K562 (cell line): ENCODE measurements at regions not wholly inside any gene's neighbourhood (a gene's known extent, or its start where the extent isn't known, plus 50 kb on each side); places are given as distances from the start of the nearest gene placed in this dataset.

Experiments used
- ATAC-seq: fragments of 200-7000 bp; cut with Tn5 transposase; 3 replicates; pipeline ENCODE4 v1.9.1; 2020; ENCODE audit warnings: moderate library complexity
- BruUV-seq: library from RNA; stranded (reverse); fragments of 400-500 nt; replicated peaks from 2 replicates; lab custom pipeline; 2021; lab: Mats Ljungman, UMichigan
- CTCF ChIA-PET: fragments of 300-600 bp; formaldehyde crosslinking; extraction: SDS; loops from one replicate; lab custom pipeline; 2021; ENCODE audit warnings: low intra/inter-chr PET ratio; lab: Yijun Ruan, JAX
- POLR2A ChIA-PET: fragments of 300-600, 350-650 bp; sonication (Branson Sonifier 250); formaldehyde crosslinking; extraction: SDS; loops from one replicate; lab custom pipeline; 2021; ENCODE audit warnings: antibody characterized with exemption, inconsistent platforms; lab: Yijun Ruan, JAX
- DNase-seq, 4 experiments: peaks; one replicate each; pipeline versions ENCODE4 v3.0.0 to v3.0.0-alpha.2; 2011 to 2018; ENCODE audit warnings: low spot score in 3 of 4, mixed read lengths in 3 of 4; ENCODE audit errors: extremely low read depth in 1 of 4
- FAIRE-seq: peaks from 2 replicates; lab custom pipeline; 2011; peaks lifted over from hg19 to GRCh38; lab: Jason Lieb, UNC
- H2AFZ ChIP-seq: 2 replicates; pipeline ENCODE4 v1.6.0; 2011; ENCODE audit warnings: low read depth, low read length, control low read depth, inconsistent platforms
- H3K27ac ChIP-seq: fragments of 200-600 bp; 3 replicates; pipeline ENCODE4 v1.8.0; 2011; ENCODE audit warnings: low read depth, mild to moderate bottlenecking, control low read depth, inconsistent platforms, low read length, moderate library complexity, mixed read lengths; ENCODE audit errors: extremely low read depth
- H3K27me3 ChIP-seq, 2 experiments: fragments of 300-600 bp in 1 of 2; 2 replicates in 1 of 2; 3 replicates in 1 of 2; pipeline versions ENCODE4 v1.6.0 to v1.8.0; 2011; ENCODE audit warnings: inconsistent platforms in 2 of 2, low read length in 2 of 2, mild to moderate bottlenecking in 1 of 2, mixed read lengths in 1 of 2, moderate library complexity in 1 of 2; ENCODE audit not compliant: control insufficient read depth in 2 of 2, insufficient read depth in 2 of 2
- H3K36me3 ChIP-seq: fragments of 300-600 bp; 3 replicates; pipeline ENCODE4 v1.8.0; 2011; ENCODE audit warnings: mild to moderate bottlenecking, low read length, inconsistent platforms; ENCODE audit not compliant: control insufficient read depth, insufficient read depth
- H3K4me1 ChIP-seq, 2 experiments: fragments of 200-600 bp in 1 of 2; replicated peaks in 1 of 2; 2 replicates in 1 of 2; 3 replicates in 1 of 2; pipeline versions ENCODE4 v1.5.1 to v1.8.0; 2011; ENCODE audit warnings: inconsistent platforms in 2 of 2, low read length in 2 of 2, mild to moderate bottlenecking in 1 of 2, mixed read lengths in 1 of 2, moderate library complexity in 1 of 2; ENCODE audit not compliant: control insufficient read depth in 2 of 2, insufficient read depth in 2 of 2
- H3K4me2 ChIP-seq: 2 replicates; pipeline ENCODE4 v1.6.1; 2011; ENCODE audit warnings: low read length, control low read depth, inconsistent platforms, mixed read lengths; ENCODE audit not compliant: insufficient read depth
- H3K4me3 ChIP-seq: fragments of 200-600 bp; sonication (generic), shearing (Covaris generic); 2 replicates; pipeline ENCODE4 v1.5.1; 2016; ENCODE audit warnings: control low read depth, inconsistent platforms
- H3K79me2 ChIP-seq: fragments of 200-600 bp; 3 replicates; pipeline ENCODE4 v1.8.0; 2011; ENCODE audit warnings: low read length, inconsistent platforms; ENCODE audit not compliant: control insufficient read depth, insufficient read depth
- H3K9ac ChIP-seq, 2 experiments: 2 replicates each; pipeline versions ENCODE4 v1.6.0 to v1.6.1; 2011; ENCODE audit warnings: low read depth in 2 of 2, low read length in 2 of 2, control low read depth in 1 of 2, inconsistent platforms in 1 of 2, mild to moderate bottlenecking in 1 of 2, mixed read lengths in 1 of 2; ENCODE audit not compliant: insufficient read depth in 1 of 2
- H3K9me1 ChIP-seq: one replicate; pipeline ENCODE4 v1.6.0; 2011; ENCODE audit warnings: inconsistent platforms, mild to moderate bottlenecking, low read length, moderate library complexity; ENCODE audit not compliant: control insufficient read depth, insufficient read depth
- H3K9me3 ChIP-seq: replicated peaks from 2 replicates; pipeline ENCODE4 v1.5.1; 2011; ENCODE audit warnings: low read depth, low read length, inconsistent platforms; ENCODE audit not compliant: control insufficient read depth, insufficient read depth
- H4K20me1 ChIP-seq: replicated peaks from 2 replicates; pipeline ENCODE4 v1.6.1; 2011; ENCODE audit warnings: low read length, inconsistent platforms, mixed read lengths; ENCODE audit not compliant: control insufficient read depth, insufficient read depth
- CBX5 ChIP-seq: IDR thresholded peaks from 2 replicates; pipeline ENCODE4 v1.6.1; 2014; ENCODE audit warnings: low read depth, borderline replicate concordance
- CREB1 ChIP-seq, 2 experiments: sonication (generic) in 1 of 2; formaldehyde crosslinking in 1 of 2; IDR thresholded peaks; 2 replicates each; pipeline versions ENCODE4 v1.6.1 to v1.8.0; 2012 to 2022; ENCODE audit warnings: inconsistent platforms in 1 of 2, mild to moderate bottlenecking in 1 of 2, missing genetic modification reagents in 1 of 2, moderate library complexity in 1 of 2
- ESRRA ChIP-seq: fragments of 450-650 bp; IDR thresholded peaks from 2 replicates; pipeline ENCODE4 v1.6.1; 2014; ENCODE audit warnings: low read depth, mild to moderate bottlenecking, moderate library complexity, borderline replicate concordance
- HSF4 ChIP-seq: fragments of 250-450 bp; sonication (Bioruptor Pico); IDR thresholded peaks from 2 replicates; pipeline ENCODE4 v2.1.2; 2022; ENCODE audit warnings: mild to moderate bottlenecking, moderate library complexity, borderline replicate concordance
- KAT8 ChIP-seq: fragments of 450-650 bp; IDR thresholded peaks from 2 replicates; pipeline ENCODE4 v1.6.1; 2016; ENCODE audit warnings: low read depth, mild to moderate bottlenecking
- NCOA1 ChIP-seq: fragments of 450-650 bp; IDR thresholded peaks from 2 replicates; pipeline ENCODE4 v1.6.1; 2016; ENCODE audit warnings: low read depth
- NCOA6 ChIP-seq: fragments of 450-650 bp; IDR thresholded peaks from 2 replicates; pipeline ENCODE4 v1.6.1; 2017; ENCODE audit warnings: mild to moderate bottlenecking
- STAT5A ChIP-seq: IDR thresholded peaks from 2 replicates; pipeline ENCODE4 v1.6.1; 2012; ENCODE audit warnings: low read length, inconsistent platforms, borderline replicate concordance
- SUPT5H ChIP-seq: fragments of 450-650 bp; IDR thresholded peaks from 2 replicates; pipeline ENCODE4 v1.6.1; 2016
- TBP ChIP-seq: optimal IDR thresholded peaks from 2 replicates; pipeline ENCODE3; 2011; ENCODE audit warnings: low read depth, low read length, improper control_type of control experiment
- TSC22D4 ChIP-seq: fragments of 450-650 bp; IDR thresholded peaks from 2 replicates; pipeline ENCODE4 v1.6.1; 2016; ENCODE audit warnings: missing genetic modification characterization, missing biosample characterization, control low read depth
- ZNF174 ChIP-seq: fragments of 250-450 bp; sonication (Bioruptor Pico); IDR thresholded peaks from 2 replicates; pipeline ENCODE4 v1.4.0; 2020; ENCODE audit warnings: mild to moderate bottlenecking
- WGBS: fragments of 100-300 bp; shearing (Covaris generic); methylation state at CpG from one replicate; pipeline ENCODE4 v1.1.6; 2016; ENCODE audit warnings: low coverage, mixed read lengths; ENCODE audit not compliant: insufficient coverage; ENCODE audit errors: missing lambda C conversion rate; 5-methylcytosine and 5-hydroxymethylcytosine counted together
- in situ Hi-C: fragments of 300-500 bp; cut with MboI; formaldehyde crosslinking; loops from 4 replicates; pipeline ENCODE4 v1.15.0; 2018; ENCODE audit warnings: inconsistent platforms, mixed read lengths
- intact Hi-C: fragments of 100-400 bp; cut with micrococcal nuclease; formaldehyde crosslinking; loops from 2 replicates; pipeline ENCODE4 v1.14.2; 2022
- TF ChIP-seq, protein P1 (sequence below): fragments of 450-650 bp; IDR thresholded peaks from one replicate; pipeline ENCODE4 v1.6.1; 2018; ENCODE audit warnings: mild to moderate bottlenecking, moderate library complexity; ENCODE audit not compliant: partially characterized antibody
- TF ChIP-seq, protein P2 (sequence below): sonication (generic); formaldehyde crosslinking; IDR thresholded peaks from 2 replicates; pipeline ENCODE4 v1.9.0; 2022; ENCODE audit warnings: mild to moderate bottlenecking, missing genetic modification reagents

DNA sequence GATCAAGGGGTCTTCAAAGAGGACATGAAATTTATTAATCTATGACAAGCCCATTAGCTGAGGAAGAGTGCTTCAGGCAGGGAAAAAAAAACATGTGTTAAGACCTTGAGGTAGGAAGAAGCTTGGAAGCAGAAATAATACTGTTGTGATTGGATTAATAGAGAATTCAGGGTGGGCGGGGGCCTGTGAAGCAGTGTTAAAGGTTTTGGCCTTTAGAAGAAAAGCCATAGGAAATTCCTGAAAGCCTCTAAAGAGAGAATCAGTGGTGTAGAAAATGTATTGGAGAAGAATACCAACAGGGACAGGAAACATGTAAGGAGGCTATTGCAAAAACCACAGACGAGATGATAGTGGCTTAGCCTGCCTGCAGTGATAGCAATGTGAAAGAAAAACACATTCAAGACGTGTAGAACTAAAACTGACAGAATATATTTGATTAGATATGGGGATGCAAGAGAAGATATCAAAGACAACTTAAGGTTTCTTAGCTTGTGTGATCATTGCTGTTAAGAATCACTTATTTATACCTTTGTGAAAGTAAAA lies 404.4 kb upstream of the ANO3 start:
- no TSS peak for BruUV-seq
- in situ Hi-C loops = no loop called here
- Histone ChIP-seq H3K4me2 (no peak overlapping the region), H3K9me1 (no peaks in the 10 kb centered on the region), H2AFZ (no peak overlapping the region), H3K36me3 (no peaks in the 10 kb centered on the region), H3K9ac (no peak overlapping the region), H3K79me2 (no peaks in the 10 kb centered on the region), H3K9me3 (no peaks in the 10 kb centered on the region), H3K4me1 (no peaks in the 10 kb centered on the region), H3K27me3 (no peaks in the 10 kb centered on the region), H3K27ac (no peak overlapping the region), H4K20me1 (no peaks in the 10 kb centered on the region), H3K4me3 (no peak overlapping the region)
- no peak for ATAC-seq
- no peak for FAIRE-seq
- TF ChIP-seq NCOA1 (no peak), ZNF174 (CRISPR knock-in tag) (no peak), STAT5A (no peak)
- ChIA-PET CTCF (no interaction called here), POLR2A (no interaction called here)
- DNase-seq = no peak
- WGBS = 0% methylated on average over 3 of the region's 3 CpGs
- intact Hi-C loops = no loop called here

DNA sequence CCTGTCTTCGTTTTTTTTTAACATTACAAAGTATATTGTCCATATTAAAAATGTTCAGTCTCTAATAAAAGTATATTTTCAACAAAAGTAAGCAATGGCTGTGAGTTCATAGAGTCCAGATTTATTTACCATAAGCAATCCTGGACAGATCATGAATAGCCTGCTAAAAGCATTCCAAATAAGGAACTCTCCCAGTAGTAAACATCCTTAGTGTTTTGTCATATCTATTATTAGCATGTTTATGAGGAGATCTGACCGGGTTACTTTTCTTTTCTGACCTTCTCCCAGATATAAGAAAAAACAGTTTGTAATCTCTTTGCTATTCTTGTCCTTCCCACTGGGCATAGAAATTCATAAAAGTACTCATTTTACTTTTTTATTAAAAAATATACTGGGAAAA lies 403.9 kb upstream of the ANO3 start:
- ATAC-seq = no peak
- intact Hi-C loops = no loop called here

More for the DNA sequence above, 403.9 kb upstream of the ANO3 start:
- BruUV-seq = no TSS peak
- in situ Hi-C loops = no loop called here
- no peak overlapping the region for H3K4me2 ChIP-seq
- POLR2A ChIA-PET = no interaction called here
- FAIRE-seq = no peak
- H3K36me3 ChIP-seq = no peaks in the 10 kb centered on the region
- H4K20me1 ChIP-seq = no peaks in the 10 kb centered on the region
- no peak overlapping the region for H3K27ac ChIP-seq
- H3K9me1 ChIP-seq = no peaks in the 10 kb centered on the region
- H3K79me2 ChIP-seq = no peaks in the 10 kb centered on the region
- DNase-seq = no peak
- H3K27me3 ChIP-seq = no peaks in the 10 kb centered on the region
- no peak overlapping the region for H2AFZ ChIP-seq
- TF ChIP-seq CBX5 (no peak), KAT8 (no peak), NCOA6 (no peak), SUPT5H (no peak), CREB1 (IDR thresholded peaks at IDR 0.05) (no peak), CREB1 (CRISPR knock-in tag; IDR thresholded peaks at IDR 0.05) (no peak), HSF4 (CRISPR knock-in tag) (no peak), TBP (no peak), TSC22D4 (tag) (no peak), ESRRA (no peak)
- TF ChIP-seq, protein P1, sequence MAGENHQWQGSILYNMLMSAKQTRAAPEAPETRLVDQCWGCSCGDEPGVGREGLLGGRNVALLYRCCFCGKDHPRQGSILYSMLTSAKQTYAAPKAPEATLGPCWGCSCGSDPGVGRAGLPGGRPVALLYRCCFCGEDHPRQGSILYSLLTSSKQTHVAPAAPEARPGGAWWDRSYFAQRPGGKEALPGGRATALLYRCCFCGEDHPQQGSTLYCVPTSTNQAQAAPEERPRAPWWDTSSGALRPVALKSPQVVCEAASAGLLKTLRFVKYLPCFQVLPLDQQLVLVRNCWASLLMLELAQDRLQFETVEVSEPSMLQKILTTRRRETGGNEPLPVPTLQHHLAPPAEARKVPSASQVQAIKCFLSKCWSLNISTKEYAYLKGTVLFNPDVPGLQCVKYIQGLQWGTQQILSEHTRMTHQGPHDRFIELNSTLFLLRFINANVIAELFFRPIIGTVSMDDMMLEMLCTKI = no peak
- TF ChIP-seq, protein P2, sequence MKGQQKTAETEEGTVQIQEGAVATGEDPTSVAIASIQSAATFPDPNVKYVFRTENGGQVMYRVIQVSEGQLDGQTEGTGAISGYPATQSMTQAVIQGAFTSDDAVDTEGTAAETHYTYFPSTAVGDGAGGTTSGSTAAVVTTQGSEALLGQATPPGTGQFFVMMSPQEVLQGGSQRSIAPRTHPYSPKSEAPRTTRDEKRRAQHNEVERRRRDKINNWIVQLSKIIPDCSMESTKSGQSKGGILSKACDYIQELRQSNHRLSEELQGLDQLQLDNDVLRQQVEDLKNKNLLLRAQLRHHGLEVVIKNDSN (CRISPR knock-in tag) = no peak
- TF ChIP-seq, all 486 proteins: peak for 0
- Histone ChIP-seq H3K9ac (no peak overlapping the region), H3K9me3 (no peaks in the 10 kb centered on the region), H3K4me3 (no peak overlapping the region), H3K4me1 (no peaks in the 10 kb centered on the region)
- CTCF ChIA-PET = no interaction called here
- WGBS = 0% methylated on average over 2 of the region's 2 CpGs
